Neuronal stem cell (in vitro differentiated cells): ENCODE measurements at regions not wholly inside any gene's neighbourhood (a gene's known extent, or its start where the extent isn't known, plus 50 kb on each side); places are given as distances from the start of the nearest gene placed in this dataset.
"Not testable (repeated sequence)": the region's sequence is repeated elsewhere in the genome, so short reads cannot be mapped to it uniquely, and the experiment has no call there.

Experiments used
- DNase-seq: peaks from one replicate; pipeline ENCODE4 v3.0.0-alpha.2; 2013; ENCODE audit warnings: low spot score
- H2AFZ ChIP-seq: one replicate; pipeline ENCODE4 v1.6.1; 2013; ENCODE audit warnings: mild to moderate bottlenecking, low read length, inconsistent platforms
- H2AK5ac ChIP-seq: 2 replicates; pipeline ENCODE4 v1.6.1; 2013; ENCODE audit warnings: low read depth, mild to moderate bottlenecking, inconsistent platforms, low read length, moderate library complexity, mixed read lengths
- H2BK120ac ChIP-seq: 2 replicates; pipeline ENCODE4 v1.6.1; 2013; ENCODE audit warnings: low read depth, mild to moderate bottlenecking, inconsistent platforms, low read length, moderate library complexity, mixed read lengths
- H2BK12ac ChIP-seq: one replicate; pipeline ENCODE4 v1.6.1; 2013; ENCODE audit warnings: low read length, inconsistent platforms
- H2BK15ac ChIP-seq: 2 replicates; pipeline ENCODE4 v1.6.1; 2013; ENCODE audit warnings: mild to moderate bottlenecking, low read length, inconsistent platforms, mixed read lengths
- H2BK5ac ChIP-seq: one replicate; pipeline ENCODE4 v1.6.1; 2013; ENCODE audit warnings: inconsistent platforms, mild to moderate bottlenecking, low read length, moderate library complexity
- H3K14ac ChIP-seq: one replicate; pipeline ENCODE4 v1.6.1; 2013; ENCODE audit warnings: low read length, inconsistent platforms
- H3K18ac ChIP-seq: 2 replicates; pipeline ENCODE4 v1.6.1; 2013; ENCODE audit warnings: low read length, inconsistent platforms
- H3K23ac ChIP-seq: 2 replicates; pipeline ENCODE4 v1.6.1; 2013; ENCODE audit warnings: low read depth, mild to moderate bottlenecking, mixed read lengths, low read length, inconsistent platforms; ENCODE audit not compliant: poor library complexity
- H3K27ac ChIP-seq: replicated peaks from 3 replicates; pipeline ENCODE4 v1.5.1; 2013; ENCODE audit warnings: low read length, inconsistent platforms
- H3K27me3 ChIP-seq, 3 experiments: 2 replicates each; pipeline ENCODE4 v1.6.1; 2013; ENCODE audit warnings: low read length in 3 of 3, mild to moderate bottlenecking in 2 of 3, inconsistent platforms in 1 of 3, low read depth in 1 of 3, mixed read lengths in 1 of 3, moderate library complexity in 1 of 3; ENCODE audit not compliant: control insufficient read depth in 3 of 3, insufficient read depth in 3 of 3
- H3K36me3 ChIP-seq, 2 donors: replicated peaks in 1 of 2; 2 replicates each; pipeline ENCODE4 v1.6.1; 2013; ENCODE audit warnings: low read length in 2 of 2; ENCODE audit not compliant: control insufficient read depth in 2 of 2, insufficient read depth in 2 of 2
- H3K4ac ChIP-seq: 2 replicates; pipeline ENCODE4 v1.6.1; 2013; ENCODE audit warnings: inconsistent platforms, mild to moderate bottlenecking, low read length, moderate library complexity
- H3K4me1 ChIP-seq, 2 donors: 1 replicate in 1 of 2; 2 replicates in 1 of 2; pipeline ENCODE4 v1.6.1; 2013; ENCODE audit warnings: low read length in 2 of 2, low read depth in 1 of 2; ENCODE audit not compliant: control insufficient read depth in 2 of 2, insufficient read depth in 1 of 2
- H3K4me2 ChIP-seq: one replicate; pipeline ENCODE4 v1.6.1; 2013; ENCODE audit warnings: mild to moderate bottlenecking, low read length, inconsistent platforms; ENCODE audit not compliant: insufficient read depth, poor library complexity, severe bottlenecking
- H3K4me3 ChIP-seq, 2 donors: 2 replicates each; pipeline ENCODE4 v1.5.1; 2013; ENCODE audit warnings: low read length in 2 of 2, mild to moderate bottlenecking in 2 of 2, inconsistent platforms in 1 of 2, moderate library complexity in 1 of 2
- H3K79me1 ChIP-seq: one replicate; pipeline ENCODE4 v1.6.1; 2013; ENCODE audit warnings: low read depth, mild to moderate bottlenecking, inconsistent platforms, low read length, moderate library complexity
- H3K9ac ChIP-seq: one replicate; pipeline ENCODE4 v1.6.1; 2013; ENCODE audit warnings: mild to moderate bottlenecking, low read depth, low read length, inconsistent platforms; ENCODE audit not compliant: poor library complexity
- H3K9me3 ChIP-seq, 2 donors: replicated peaks in 1 of 2; 2 replicates each; pipeline versions ENCODE3 to v1.6.1; 2013; ENCODE audit warnings: low read length in 2 of 2, mild to moderate bottlenecking in 2 of 2, inconsistent platforms in 1 of 2, low read depth in 1 of 2, mixed read lengths in 1 of 2, moderate library complexity in 1 of 2; ENCODE audit not compliant: control insufficient read depth in 2 of 2, insufficient read depth in 1 of 2
- H4K8ac ChIP-seq: one replicate; pipeline ENCODE4 v1.6.1; 2013; ENCODE audit warnings: low read depth, mild to moderate bottlenecking, inconsistent platforms, low read length, moderate library complexity
- H4K91ac ChIP-seq: one replicate; pipeline ENCODE4 v1.6.1; 2013; ENCODE audit warnings: low read length, low read depth, mild to moderate bottlenecking, inconsistent platforms; ENCODE audit not compliant: poor library complexity
- WGBS, 2 donors: extraction: QIAGEN DNeasy Blood & Tissue Kit; methylation state at CpG; one replicate each; pipeline ENCODE4 v1.1.7; 2013; ENCODE audit warnings: missing lambda C conversion rate in 2 of 2, mixed read lengths in 1 of 2; ENCODE audit not compliant: insufficient read length in 2 of 2, insufficient replicate concordance in 1 of 2; ENCODE audit errors: extremely low coverage in 2 of 2; 5-methylcytosine and 5-hydroxymethylcytosine counted together

GRCh38 chr3:67064105-67064504, 66.0 kb downstream of the KBTBD8 start:
- Histone ChIP-seq H3K18ac (no peak overlapping the region), H3K27ac (no peak overlapping the region), H4K8ac (no peak overlapping the region), H3K4ac (no peak overlapping the region), H3K36me3 (no peaks in the 10 kb centered on the region), H3K9me3 (peaks cover 0 to 5% of the 10 kb centered on the region in 2 donors), H3K23ac (no peak overlapping the region), H2AFZ (no peak overlapping the region), H4K91ac (no peak overlapping the region), H3K4me1 (no peaks in the 10 kb centered on the region), H3K4me2 (no peak overlapping the region), H3K9ac (no peak overlapping the region), H2BK120ac (no peak overlapping the region), H3K14ac (no peak overlapping the region), H2BK12ac (no peak overlapping the region), H3K27me3 (no peaks in the 10 kb centered on the region), H2AK5ac (no peak overlapping the region), H3K4me3 (no peak overlapping the region), H2BK5ac (no peak overlapping the region), H2BK15ac (no peak overlapping the region), H3K79me1 (no peaks in the 10 kb centered on the region)
- no peak for DNase-seq
- no CpG with 5 or more reads among the region's 3 CpGs for WGBS, 2 donors

DNA sequence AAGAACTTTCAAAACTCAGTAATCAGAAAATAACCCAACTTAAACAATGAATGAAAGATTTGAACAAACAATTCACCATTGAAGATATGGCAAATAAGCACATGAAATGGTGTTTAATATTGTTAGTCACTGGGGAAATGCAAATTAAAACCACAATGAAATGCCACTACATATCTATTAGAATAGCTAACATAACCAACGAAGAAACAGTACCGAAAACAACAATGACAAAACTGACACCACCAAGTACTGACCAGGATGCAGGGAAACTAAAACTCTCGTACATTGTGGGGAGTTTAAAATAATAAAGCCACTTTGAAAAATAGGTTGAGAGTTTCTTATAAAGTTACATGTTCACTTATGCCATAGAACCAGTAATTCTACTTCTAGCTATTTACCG, 69.1 kb downstream of the KBTBD8 start:
- DNase-seq: no peak
- H2BK12ac ChIP-seq: no peak overlapping the region
- no peak overlapping the region for H2AFZ ChIP-seq
- no peaks in the 10 kb centered on the region for H3K79me1 ChIP-seq
- peaks cover 0 to 6% of the 10 kb centered on the region in 2 donors for H3K4me1 ChIP-seq
- H3K4ac ChIP-seq: no peak overlapping the region
- no peak overlapping the region for H3K18ac ChIP-seq
- H3K4me2 ChIP-seq: no peak overlapping the region
- H4K8ac ChIP-seq: no peak overlapping the region
- no CpG with 5 or more reads among the region's 4 CpGs for WGBS, 2 donors
- H3K36me3 ChIP-seq: no peaks in the 10 kb centered on the region
- no peak overlapping the region for H3K4me3 ChIP-seq
- H2BK15ac ChIP-seq: no peak overlapping the region
- no peak overlapping the region for H4K91ac ChIP-seq
- no peak overlapping the region for H3K27ac ChIP-seq
- H3K9ac ChIP-seq: no peak overlapping the region
- H3K23ac ChIP-seq: no peak overlapping the region
- no peak overlapping the region for H3K14ac ChIP-seq
- H3K9me3 ChIP-seq: no peaks in the 10 kb centered on the region
- H2AK5ac ChIP-seq: no peak overlapping the region
- no peaks in the 10 kb centered on the region for H3K27me3 ChIP-seq
- H2BK5ac ChIP-seq: no peak overlapping the region
- H2BK120ac ChIP-seq: no peak overlapping the region

DNA sequence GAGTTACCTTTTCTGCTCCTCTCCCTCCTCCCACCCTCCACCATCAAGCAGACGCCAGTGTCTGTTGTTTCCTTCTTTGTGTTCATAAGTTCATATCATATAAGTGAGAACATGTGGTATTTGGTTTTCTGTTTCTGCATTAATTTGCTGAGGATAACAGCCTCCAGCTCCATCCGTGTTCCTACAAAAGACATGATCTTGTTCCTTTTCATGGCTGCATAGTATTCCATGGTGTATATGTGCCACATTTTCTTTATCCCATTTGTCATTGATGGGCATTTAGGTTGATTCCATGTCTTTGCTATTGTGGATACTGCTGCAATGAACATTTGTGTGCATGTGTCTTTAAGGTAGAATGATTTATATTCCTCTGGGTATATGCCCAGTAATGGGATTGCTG, 74.5 kb downstream of the KBTBD8 start:
- H2AK5ac ChIP-seq, H4K8ac ChIP-seq, H3K23ac ChIP-seq, H2BK12ac ChIP-seq, H3K9me3 ChIP-seq, H3K27ac ChIP-seq, H4K91ac ChIP-seq, H3K4me3 ChIP-seq, H3K79me1 ChIP-seq, H2BK120ac ChIP-seq, H2BK5ac ChIP-seq, H2AFZ ChIP-seq, H3K36me3 ChIP-seq, H3K18ac ChIP-seq, H3K14ac ChIP-seq, H3K9ac ChIP-seq, DNase-seq, H2BK15ac ChIP-seq, H3K27me3 ChIP-seq, H3K4ac ChIP-seq, H3K4me2 ChIP-seq: not testable (repeated sequence)
- H3K4me1 ChIP-seq: peaks cover 0 to 37% of the 10 kb centered on the region in 2 donors
- no CpG with 5 or more reads among the region's 2 CpGs for WGBS, 2 donors

GRCh38 chr3:67073812-67074211, 75.7 kb downstream of the KBTBD8 start:
- no peak overlapping the region for H3K4me3 ChIP-seq
- no peak overlapping the region for H2AK5ac ChIP-seq
- no peak overlapping the region for H2BK120ac ChIP-seq
- H3K9ac ChIP-seq: no peak overlapping the region
- no peak overlapping the region for H3K4me2 ChIP-seq
- no peak overlapping the region for H2AFZ ChIP-seq
- H2BK5ac ChIP-seq: no peak overlapping the region
- WGBS, 2 donors: no CpG with 5 or more reads among the region's 1 CpG
- no peaks in the 10 kb centered on the region for H3K27me3 ChIP-seq
- no peak overlapping the region for H3K14ac ChIP-seq
- no peaks in the 10 kb centered on the region for H3K79me1 ChIP-seq
- no peak overlapping the region for H4K91ac ChIP-seq
- H2BK15ac ChIP-seq: no peak overlapping the region
- H4K8ac ChIP-seq: no peak overlapping the region
- no peak overlapping the region for H2BK12ac ChIP-seq
- no peaks in the 10 kb centered on the region for H3K36me3 ChIP-seq
- peaks cover 0 to 47% of the 10 kb centered on the region in 2 donors for H3K4me1 ChIP-seq
- no peak for DNase-seq
- H3K27ac ChIP-seq: no peak overlapping the region
- H3K23ac ChIP-seq: no peak overlapping the region
- no peak overlapping the region for H3K18ac ChIP-seq
- H3K4ac ChIP-seq: no peak overlapping the region
- no peaks in the 10 kb centered on the region for H3K9me3 ChIP-seq
